Lung (tissue), 11 donors: ENCODE measurements at regions not wholly inside any gene's neighbourhood (a gene's known extent, or its start where the extent isn't known, plus 50 kb on each side); places are given as distances from the start of the nearest gene placed in this dataset.

Experiments used
- ATAC-seq: fragments of 200-7000 bp; cut with Tn5 transposase; one replicate; pipeline ENCODE4 v1.9.1; 2020; ENCODE audit warnings: moderate number of reproducible peaks; ENCODE audit not compliant: insufficient read depth, low FRiP score
- DNase-seq, 3 donors: peaks; one replicate each; pipeline ENCODE4 v3.0.0-alpha.2; 2013 to 2017
- H3K27ac ChIP-seq, 2 donors: one replicate each; pipeline ENCODE4 v1.5.1; 2013; ENCODE audit warnings: mild to moderate bottlenecking in 2 of 2, moderate library complexity in 2 of 2, control low read depth in 1 of 2, inconsistent platforms in 1 of 2, low read depth in 1 of 2, low read length in 1 of 2
- H3K27me3 ChIP-seq, 3 donors: one replicate each; pipeline ENCODE4 v1.5.1; 2013; ENCODE audit warnings: low read length in 2 of 3; ENCODE audit not compliant: control insufficient read depth in 3 of 3, insufficient read depth in 3 of 3
- H3K36me3 ChIP-seq, 4 donors: one replicate each; pipeline ENCODE4 v1.5.1; 2013; ENCODE audit warnings: low read length in 4 of 4, mild to moderate bottlenecking in 1 of 4, moderate library complexity in 1 of 4; ENCODE audit not compliant: control insufficient read depth in 4 of 4, insufficient read depth in 4 of 4
- H3K4me1 ChIP-seq, 5 donors: one replicate each; pipeline ENCODE4 v1.5.1; 2013; ENCODE audit warnings: low read length in 5 of 5, mild to moderate bottlenecking in 2 of 5, moderate library complexity in 1 of 5; ENCODE audit not compliant: control insufficient read depth in 5 of 5, insufficient read depth in 5 of 5
- H3K4me3 ChIP-seq: one replicate; pipeline ENCODE4 v1.5.1; 2013; ENCODE audit warnings: mild to moderate bottlenecking, control low read depth, moderate library complexity
- H3K9ac ChIP-seq, 2 donors: one replicate each; pipeline ENCODE4 v1.5.1; 2013; ENCODE audit warnings: low read length in 2 of 2, control low read depth in 1 of 2; ENCODE audit not compliant: insufficient read depth in 1 of 2
- H3K9me3 ChIP-seq, 4 donors: one replicate each; pipeline ENCODE4 v1.5.1; 2013; ENCODE audit warnings: low read length in 3 of 4, mild to moderate bottlenecking in 1 of 4, moderate library complexity in 1 of 4; ENCODE audit not compliant: control insufficient read depth in 4 of 4, insufficient read depth in 3 of 4
- CTCF ChIP-seq: IDR thresholded peaks from 2 replicates; pipeline ENCODE4 v1.5.1; 2012; ENCODE audit warnings: mild to moderate bottlenecking; ENCODE audit errors: control extremely low read depth, extremely low read depth
- WGBS, 2 donors: extraction: QIAGEN DNeasy Blood & Tissue Kit; methylation state at CpG; one replicate each; pipeline ENCODE4 v1.1.7; 2013; 5-methylcytosine and 5-hydroxymethylcytosine counted together
- donor health status: control.
- donor health status: control.
- donor health status: Bipolar disorder and iron deficiency.
- donor health status: healthy.
- donor health status: DM: yes; HTN: yes; CAD: no.

- Histone ChIP-seq H3K36me3 (no peaks in the 10 kb centered on the region), H3K27me3 (no peaks in the 10 kb centered on the region), H3K4me3 (no peak overlapping the region), H3K27ac (no peak overlapping the region), H3K9me3 (no peaks in the 10 kb centered on the region), H3K9ac (no peak overlapping the region), H3K4me1 (no peaks in the 10 kb centered on the region)
- no peak for TF ChIP-seq CTCF
- ATAC-seq: no peak
- 76 to 88% methylated on average over 1 of the region's 1 CpG for WGBS, 2 donors
- DNase-seq: no peak
Measured at GRCh38 chr14:29310757-29311156, 544.2 kb downstream of the FOXG1 start.

GRCh38 chr14:29311983-29312382 lies 545.4 kb downstream of the FOXG1 start:
- DNase-seq (no peak), ATAC-seq (no peak)
- Histone ChIP-seq H3K36me3 (no peaks in the 10 kb centered on the region), H3K9ac (no peak overlapping the region), H3K27me3 (no peaks in the 10 kb centered on the region), H3K9me3 (no peaks in the 10 kb centered on the region), H3K27ac (no peak overlapping the region), H3K4me1 (no peaks in the 10 kb centered on the region), H3K4me3 (no peak overlapping the region)
- TF ChIP-seq CTCF: no peak
- WGBS, 2 donors: 58 to 71% methylated on average over 2 of the region's 2 CpGs

- no peaks in the 10 kb centered on the region for H3K27me3 ChIP-seq
- H3K4me1 ChIP-seq: no peaks in the 10 kb centered on the region
- WGBS, 2 donors: 70 to 73% methylated on average over 2 of the region's 2 CpGs
- TF ChIP-seq CTCF: no peak
- ATAC-seq (no peak), DNase-seq (no peak)
- H3K4me3 ChIP-seq: no peak overlapping the region
- peaks cover 0 to 3% (median 0%) of the 10 kb centered on the region in 4 donors for H3K9me3 ChIP-seq
- no peak overlapping the region for H3K27ac ChIP-seq
- no peaks in the 10 kb centered on the region for H3K36me3 ChIP-seq
- no peak overlapping the region for H3K9ac ChIP-seq
Measured at GRCh38 chr14:29316936-29317335, 550.3 kb downstream of the FOXG1 start.

GRCh38 chr14:29317423-29317822 lies 550.8 kb downstream of the FOXG1 start:
- Histone ChIP-seq H3K27ac (no peak overlapping the region), H3K36me3 (no peaks in the 10 kb centered on the region), H3K27me3 (no peaks in the 10 kb centered on the region), H3K9me3 (peaks cover 0 to 3% (median 0%) of the 10 kb centered on the region in 4 donors), H3K4me3 (no peak overlapping the region), H3K4me1 (no peaks in the 10 kb centered on the region), H3K9ac (no peak overlapping the region)
- no peak for TF ChIP-seq CTCF
- 93 to 94% methylated on average over 1 of the region's 1 CpG for WGBS, 2 donors
- no peak for ATAC-seq
- DNase-seq: no peak
